Ovary (tissue), 7 donors: ENCODE measurements at regions not wholly inside any gene's neighbourhood (a gene's known extent, or its start where the extent isn't known, plus 50 kb on each side); places are given as distances from the start of the nearest gene placed in this dataset.

ENCODE experiments used
- DNase-seq, 5 donors: peaks; one replicate each; pipeline ENCODE4 v3.0.0-alpha.2; 2019 to 2020
- H3K27ac ChIP-seq, 2 donors: fragments of 200-600 bp; one replicate each; pipeline versions ENCODE4 v1.5.1 to v1.8.0; 2019 to 2022
- H3K27me3 ChIP-seq: fragments of 200-600 bp; one replicate; pipeline ENCODE4 v1.8.0; 2022
- H3K36me3 ChIP-seq: fragments of 200-600 bp; sonication (generic); one replicate; pipeline ENCODE4 v1.5.1; 2019
- H3K4me1 ChIP-seq: one replicate; pipeline ENCODE4 v1.8.1; 2013; ENCODE audit warnings: mild to moderate bottlenecking, moderate library complexity; ENCODE audit not compliant: insufficient read depth
- H3K4me3 ChIP-seq: fragments of 200-600 bp; sonication (generic); one replicate; pipeline ENCODE4 v1.5.1; 2017
- H3K9me3 ChIP-seq, 2 donors: fragments of 200-600 bp in 1 of 2; sonication (generic) in 1 of 2; one replicate each; pipeline versions ENCODE4 v1.5.1 to v1.8.1; 2013 to 2019; ENCODE audit warnings: mild to moderate bottlenecking in 1 of 2, moderate library complexity in 1 of 2
- CTCF ChIP-seq, 3 donors: fragments of 450-650 bp in 2 of 3; fragments of 200-600 bp in 1 of 3; IDR thresholded peaks; one replicate each; pipeline versions ENCODE4 v1.5.1 to v1.8.0; 2016 to 2022; ENCODE audit warnings: antibody characterized with exemption in 3 of 3, mild to moderate bottlenecking in 1 of 3
- EP300 ChIP-seq: sonication (generic); formaldehyde crosslinking; IDR thresholded peaks from one replicate; pipeline ENCODE4 v1.6.1; 2017; ENCODE audit warnings: antibody characterized with exemption
- POLR2A ChIP-seq: fragments of 450-650 bp; IDR thresholded peaks from one replicate; pipeline ENCODE4 v1.6.1; 2017; ENCODE audit warnings: antibody characterized with exemption, mild to moderate bottlenecking, moderate library complexity
- WGBS, 3 donors: extraction: QIAGEN DNeasy Blood & Tissue Kit in 1 of 3; methylation state at CpG; one replicate each; pipeline versions ENCODE4 v1.1.5 to v1.1.7; 2013 to 2017; 5-methylcytosine and 5-hydroxymethylcytosine counted together
- intact Hi-C, 4 donors: fragments of 100-400 bp; cut with DNase I; formaldehyde crosslinking; loops; one replicate each; pipeline versions ENCODE4 v1.11.0 to v1.15.1; 2022 to 2023
- donor health status: DM: no; HTN: no; CAD: no; lungs with moderate emphysema.
- donor health status: DM: no; HTN: no; CAD: no.
- donor health status: Bipolar disorder and iron deficiency.
- donor health status: DM: no; HTN: no; CAD: no.
- donor health status: DM: yes; HTN: yes; CAD: no.

GRCh38 chr7:93021748-93022147 is 96.0 kb downstream of the SAMD9 start:
- no peaks in the 10 kb centered on the region for H3K27me3 ChIP-seq

GRCh38 chr7:93018716-93019115 is 99.1 kb downstream of the SAMD9 start:
- 45 to 79% (median 48%) methylated on average over 2 of the region's 2 CpGs for WGBS, 3 donors

More at GRCh38 chr7:93021748-93022147, 96.0 kb downstream of the SAMD9 start:
- Histone ChIP-seq H3K36me3 (no peaks in the 10 kb centered on the region), H3K27ac (no peak overlapping the region), H3K9me3 (no peaks in the 10 kb centered on the region), H3K4me3 (no peak overlapping the region), H3K4me1 (no peaks in the 10 kb centered on the region)
- TF ChIP-seq POLR2A (no peak), EP300 (no peak), CTCF (IDR thresholded peaks at IDR 0.05) (no peak)
- intact Hi-C loops: no loop called here
- WGBS, 3 donors: 96 to 97% (median 97%) methylated on average over 2 of the region's 2 CpGs
- DNase-seq: no peak

GRCh38 chr7:93016681-93017381 is 100.9 kb downstream of the SAMD9 start:
- TF ChIP-seq CTCF (IDR thresholded peaks at IDR 0.05): no peak
- no peak for TF ChIP-seq POLR2A
- no peak for TF ChIP-seq EP300
- intact Hi-C loops: no loop called here
- no peaks in the 10 kb centered on the region for H3K36me3 ChIP-seq
- H3K4me1 ChIP-seq: no peaks in the 10 kb centered on the region
- H3K4me3 ChIP-seq: no peak overlapping the region
- no peaks in the 10 kb centered on the region for H3K27me3 ChIP-seq
- no peaks in the 10 kb centered on the region for H3K9me3 ChIP-seq
- 42 to 49% (median 43%) methylated on average over 8 of the region's 8 CpGs for WGBS, 3 donors
- DNase-seq: no peak
- no peak overlapping the region for H3K27ac ChIP-seq

More at GRCh38 chr7:93018716-93019115, 99.1 kb downstream of the SAMD9 start:
- Histone ChIP-seq H3K27ac (no peak overlapping the region), H3K9me3 (no peaks in the 10 kb centered on the region), H3K4me3 (no peak overlapping the region), H3K36me3 (no peaks in the 10 kb centered on the region), H3K4me1 (no peaks in the 10 kb centered on the region), H3K27me3 (no peaks in the 10 kb centered on the region)
- no peak for DNase-seq
- TF ChIP-seq CTCF (IDR thresholded peaks at IDR 0.05) (no peak), EP300 (no peak), POLR2A (no peak)
- intact Hi-C loops: no loop called here

GRCh38 chr7:93015779-93016481 is 101.8 kb downstream of the SAMD9 start:
- no peaks in the 10 kb centered on the region for H3K27me3 ChIP-seq
- no peak for TF ChIP-seq CTCF (IDR thresholded peaks at IDR 0.05)
- no peak for TF ChIP-seq POLR2A
- TF ChIP-seq EP300: no peak
- 39 to 46% (median 44%) methylated on average over 5 of the region's 5 CpGs for WGBS, 3 donors
- DNase-seq: no peak
- intact Hi-C loops: no loop called here
- H3K4me1 ChIP-seq: no peaks in the 10 kb centered on the region
- no peaks in the 10 kb centered on the region for H3K9me3 ChIP-seq
- H3K4me3 ChIP-seq: no peak overlapping the region
- H3K27ac ChIP-seq: no peak overlapping the region
- H3K36me3 ChIP-seq: no peaks in the 10 kb centered on the region
